GM19397 (cell line): ENCODE measurements at regions not wholly inside any gene's neighbourhood (a gene's known extent, or its start where the extent isn't known, plus 50 kb on each side); places are given as distances from the start of the nearest gene placed in this dataset.
"Not testable (repeated sequence)": the region's sequence is repeated elsewhere in the genome, so short reads cannot be mapped to it uniquely, and the experiment has no call there.

ENCODE experiments used
- ATAC-seq: cut with Tn5 transposase; IDR thresholded peaks from one replicate; pipeline ENCODE4 v1.9.1; 2021; ENCODE audit warnings: mild to moderate bottlenecking, moderate library complexity; ENCODE audit not compliant: unreplicated experiment

DNA sequence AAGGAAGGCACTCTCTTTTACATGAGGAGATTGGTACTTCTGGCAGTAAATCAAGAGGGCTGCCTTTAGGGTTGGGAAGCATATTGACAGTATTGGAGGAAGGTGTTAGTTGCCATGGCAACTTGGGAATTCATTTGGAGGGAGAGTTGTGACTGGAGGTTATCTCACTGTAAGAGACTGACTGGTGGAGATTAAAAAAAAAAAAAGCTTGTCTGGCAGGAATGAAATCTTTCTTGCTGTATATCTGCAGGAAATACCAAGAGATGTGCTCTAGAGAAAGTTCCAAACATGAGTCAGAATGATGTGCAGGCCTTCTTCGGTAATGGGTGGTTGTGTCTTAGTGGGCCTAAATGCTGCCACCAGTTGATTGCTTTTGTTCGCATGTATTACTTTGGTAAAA is 59.8 kb upstream of the FAM72C start:
- ATAC-seq, result not testable (repeated sequence)

GRCh38 chr1:144026022-144026421 is 54.2 kb upstream of the FAM72C start:
- peak; percentile 86 for ATAC-seq

DNA sequence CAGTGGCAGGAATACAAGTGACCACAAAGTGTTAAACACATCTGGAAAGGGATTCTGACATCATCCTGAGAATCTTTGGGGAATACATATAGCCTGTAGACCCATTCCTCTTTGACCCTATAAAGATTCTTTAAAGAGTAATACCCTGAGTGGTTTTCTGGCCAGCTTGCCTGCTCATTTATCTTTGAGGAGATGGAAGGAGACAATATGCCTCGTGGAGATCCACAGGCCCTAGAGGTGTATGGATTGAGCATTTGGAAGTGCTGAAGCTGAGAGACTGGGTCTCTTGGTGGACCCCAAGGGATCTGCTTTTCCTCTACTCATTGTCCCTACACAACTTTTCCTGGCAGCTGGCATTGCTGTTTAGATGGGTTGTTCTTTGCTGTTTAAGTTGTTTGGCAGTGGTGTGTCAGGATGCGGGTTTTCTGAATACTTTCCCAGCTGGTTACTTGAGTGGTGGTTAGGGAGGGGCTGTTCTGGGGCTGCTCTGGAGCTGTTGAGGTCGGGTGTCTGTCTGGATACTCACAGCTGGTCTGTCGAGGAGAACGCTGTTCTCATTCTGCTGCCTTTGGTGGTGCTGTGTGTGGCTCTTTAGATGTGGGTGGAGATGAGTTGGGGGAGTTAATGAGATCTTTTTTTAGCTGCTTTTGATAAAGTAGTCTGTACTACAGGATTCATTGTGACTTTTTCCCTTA is 50.1 kb upstream of the FAM72C start:
- ATAC-seq, result not testable (repeated sequence)
